Immature natural killer cell (primary cell): ENCODE measurements at regions not wholly inside any gene's neighbourhood (a gene's known extent, or its start where the extent isn't known, plus 50 kb on each side); places are given as distances from the start of the nearest gene placed in this dataset.

Source experiments
- DNase-seq, 3 donors: peaks; one replicate each; pipeline ENCODE4 v3.0.0; 2022; ENCODE audit warnings: mixed read lengths in 1 of 3
- H3K27ac Mint-ChIP-seq, 6 donors: one replicate each; pipeline ENCODE4 v1.8.0; 2020; ENCODE audit warnings: mixed read lengths in 6 of 6, mild to moderate bottlenecking in 5 of 6, inconsistent platforms in 4 of 6, moderate library complexity in 3 of 6
- H3K27me3 Mint-ChIP-seq, 3 donors: one replicate each; pipeline ENCODE4 v1.8.0; 2020 to 2021; ENCODE audit warnings: low read depth in 3 of 3, mild to moderate bottlenecking in 3 of 3, mixed read lengths in 3 of 3, moderate library complexity in 3 of 3, inconsistent platforms in 1 of 3
- H3K36me3 Mint-ChIP-seq, 3 donors: one replicate each; pipeline ENCODE4 v1.8.0; 2020; ENCODE audit warnings: mixed read lengths in 3 of 3, inconsistent platforms in 2 of 3, mild to moderate bottlenecking in 2 of 3
- H3K4me1 Mint-ChIP-seq, 2 donors: one replicate each; pipeline ENCODE4 v1.8.0; 2020; ENCODE audit warnings: inconsistent platforms in 2 of 2, mild to moderate bottlenecking in 2 of 2, mixed read lengths in 2 of 2, moderate library complexity in 1 of 2
- H3K4me3 Mint-ChIP-seq, 5 donors: one replicate each; pipeline ENCODE4 v1.8.0; 2020; ENCODE audit warnings: mild to moderate bottlenecking in 5 of 5, mixed read lengths in 5 of 5, inconsistent platforms in 3 of 5, moderate library complexity in 3 of 5
- H3K9me3 Mint-ChIP-seq, 6 donors: one replicate each; pipeline ENCODE4 v1.8.0; 2020; ENCODE audit warnings: mild to moderate bottlenecking in 6 of 6, mixed read lengths in 6 of 6, inconsistent platforms in 4 of 6, moderate library complexity in 3 of 6

DNA sequence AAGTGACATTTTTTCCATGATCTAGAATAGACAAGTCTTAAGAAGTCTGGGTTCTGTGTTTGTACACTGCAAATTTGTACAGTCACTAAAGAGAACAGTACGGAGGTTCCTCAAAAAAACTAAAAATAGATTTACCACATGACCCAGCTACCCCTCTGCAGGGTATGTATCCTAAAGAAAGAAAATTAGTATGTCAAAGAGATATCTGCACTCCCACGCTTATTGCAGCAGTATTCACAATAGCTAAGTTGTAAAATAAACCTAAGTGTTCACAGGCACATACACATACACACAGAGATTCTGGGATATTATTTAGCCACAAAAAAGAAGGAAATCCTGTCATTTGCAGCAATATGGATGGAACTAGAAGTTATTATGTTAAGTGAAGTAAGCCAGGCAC lies 120.4 kb downstream of the ZIC1 start:
- no peak overlapping the region for H3K27ac Mint-ChIP-seq
- H3K27me3 Mint-ChIP-seq, result peaks cover 0 to 1% (median 0%) of the 10 kb centered on the region in 3 donors
- DNase-seq, result no peak
- H3K36me3 Mint-ChIP-seq, result peaks cover 0 to 4% (median 0%) of the 10 kb centered on the region in 3 donors
- H3K4me3 Mint-ChIP-seq, result no peak overlapping the region
- H3K4me1 Mint-ChIP-seq, result no peaks in the 10 kb centered on the region
- H3K9me3 Mint-ChIP-seq, result peaks cover 11 to 55% (median 18%) of the 10 kb centered on the region in 6 donors

- Mint-ChIP-seq H3K27ac (no peak overlapping the region), H3K4me3 (no peak overlapping the region), H3K27me3 (peaks cover 0 to 1% (median 0%) of the 10 kb centered on the region in 3 donors), H3K9me3 (peaks cover 17 to 61% (median 36%) of the 10 kb centered on the region in 6 donors), H3K4me1 (no peaks in the 10 kb centered on the region), H3K36me3 (no peaks in the 10 kb centered on the region)
- DNase-seq, result no peak
These were observed 128.9 kb downstream of the ZIC1 start for GRCh38 chr3:147538034-147538433.

DNA sequence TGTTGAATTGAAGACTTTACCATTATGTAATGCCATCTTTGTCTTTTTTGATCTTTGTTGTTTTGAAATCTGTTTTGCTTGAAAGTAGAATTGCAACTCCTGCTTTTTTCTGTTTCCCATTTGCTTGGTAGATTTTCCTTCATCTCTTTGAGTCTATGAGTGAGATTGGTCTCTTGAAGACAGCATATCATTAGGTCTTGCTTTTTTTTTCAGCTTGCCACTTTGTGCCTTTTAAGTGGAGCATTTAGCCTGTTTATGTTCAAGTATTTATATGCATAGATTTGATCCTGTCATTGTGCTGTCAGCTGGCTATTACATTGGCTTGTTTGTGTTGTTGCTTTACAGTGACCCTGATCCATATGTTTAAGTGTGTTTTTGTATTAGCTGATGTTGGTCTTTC lies 131.8 kb downstream of the ZIC1 start:
- Mint-ChIP-seq H3K27ac (no peak overlapping the region), H3K27me3 (peaks cover 0 to 1% (median 0%) of the 10 kb centered on the region in 3 donors), H3K9me3 (peaks cover 16 to 67% (median 31%) of the 10 kb centered on the region in 6 donors), H3K4me1 (no peaks in the 10 kb centered on the region), H3K4me3 (no peak overlapping the region), H3K36me3 (no peaks in the 10 kb centered on the region)
- no peak for DNase-seq

GRCh38 chr3:147544290-147544689 lies 135.1 kb downstream of the ZIC1 start:
- Mint-ChIP-seq H3K36me3 (no peaks in the 10 kb centered on the region), H3K27me3 (peaks cover 0 to under 1% (median 0%) of the 10 kb centered on the region in 3 donors), H3K9me3 (peaks cover 14 to 46% (median 25%) of the 10 kb centered on the region in 6 donors), H3K4me1 (no peaks in the 10 kb centered on the region), H3K4me3 (no peak overlapping the region), H3K27ac (no peak overlapping the region)
- no peak for DNase-seq

DNA sequence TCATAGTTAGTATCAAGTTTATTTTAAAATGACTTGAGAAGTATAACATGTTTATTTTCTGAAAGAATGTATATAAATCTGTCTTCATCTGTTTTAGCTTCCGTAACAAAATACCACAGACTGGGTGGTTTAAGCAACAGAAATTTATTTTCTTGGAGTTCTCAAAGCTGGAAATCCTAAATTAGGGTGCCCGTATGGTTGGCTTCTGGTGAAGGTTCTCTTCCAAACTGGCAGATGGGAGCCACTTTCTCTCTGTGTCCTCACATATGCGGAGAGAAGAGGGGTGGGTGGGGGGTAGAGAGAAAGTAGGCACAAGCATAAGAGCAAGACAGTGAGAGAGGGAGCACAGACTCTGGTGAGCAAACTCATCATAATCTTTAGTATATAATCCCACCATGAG lies 142.3 kb downstream of the ZIC1 start:
- no peaks in the 10 kb centered on the region for H3K36me3 Mint-ChIP-seq
- H3K27me3 Mint-ChIP-seq, result no peaks in the 10 kb centered on the region
- H3K4me3 Mint-ChIP-seq, result no peak overlapping the region
- DNase-seq, result no peak
- no peaks in the 10 kb centered on the region for H3K4me1 Mint-ChIP-seq
- H3K27ac Mint-ChIP-seq, result no peak overlapping the region
- H3K9me3 Mint-ChIP-seq, result peaks cover 3 to 21% (median 12%) of the 10 kb centered on the region in 6 donors

- peaks cover 3 to 21% (median 12%) of the 10 kb centered on the region in 6 donors for H3K9me3 Mint-ChIP-seq
- H3K36me3 Mint-ChIP-seq, result no peaks in the 10 kb centered on the region
- no peak for DNase-seq
- H3K27ac Mint-ChIP-seq, result no peak overlapping the region
- no peaks in the 10 kb centered on the region for H3K4me1 Mint-ChIP-seq
- peaks cover 0 to 1% (median 0%) of the 10 kb centered on the region in 3 donors for H3K27me3 Mint-ChIP-seq
- no peak overlapping the region for H3K4me3 Mint-ChIP-seq
These were observed 145.2 kb downstream of the ZIC1 start for GRCh38 chr3:147554332-147554731.

DNA sequence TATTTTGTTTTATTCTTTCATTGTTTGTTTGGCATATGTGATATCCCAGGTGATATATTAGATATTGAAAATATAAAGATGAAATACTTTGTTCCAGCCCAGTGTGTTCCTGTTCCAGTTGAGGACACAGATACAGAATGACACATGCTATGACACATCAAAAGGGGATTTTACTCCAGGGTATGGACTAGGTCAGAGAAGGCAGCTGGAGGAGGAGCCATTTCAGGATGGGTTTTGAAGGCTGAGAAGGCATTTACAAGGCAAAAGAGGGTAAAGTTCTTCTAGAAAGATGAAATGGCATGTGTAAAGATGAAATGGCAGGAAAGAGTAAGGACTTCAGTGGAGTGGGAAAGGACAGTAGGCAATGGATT lies 163.8 kb downstream of the ZIC1 start:
- H3K4me1 Mint-ChIP-seq, result no peaks in the 10 kb centered on the region
- no peak overlapping the region for H3K4me3 Mint-ChIP-seq

DNA sequence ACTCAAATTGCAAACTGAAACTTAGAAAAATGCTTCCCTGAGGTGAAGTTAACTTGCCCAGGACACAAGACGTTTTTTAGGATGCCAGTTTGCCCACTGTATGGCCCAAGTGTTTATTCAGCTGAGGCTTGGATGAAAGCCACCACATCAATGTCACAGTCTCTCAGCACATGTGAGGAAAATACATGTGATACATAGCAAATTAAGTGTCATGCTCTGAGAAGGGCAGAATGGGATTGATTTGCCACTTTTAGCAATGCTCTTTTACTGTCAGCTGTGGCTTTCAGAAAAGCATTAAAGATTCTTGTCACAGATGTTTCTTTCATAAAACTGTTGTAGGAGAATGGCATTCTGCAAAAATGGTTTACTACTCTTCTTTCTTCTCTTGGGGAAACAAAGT lies 165.5 kb downstream of the ZIC1 start:
- peaks cover 0 to 4% (median 0%) of the 10 kb centered on the region in 3 donors for H3K27me3 Mint-ChIP-seq
- H3K4me3 Mint-ChIP-seq, result no peak overlapping the region
- no peak for DNase-seq
- H3K9me3 Mint-ChIP-seq, result peaks cover 12 to 65% (median 30%) of the 10 kb centered on the region in 6 donors
- H3K4me1 Mint-ChIP-seq, result no peaks in the 10 kb centered on the region
- peaks cover 0 to 7% (median 4%) of the 10 kb centered on the region in 3 donors for H3K36me3 Mint-ChIP-seq
- no peak overlapping the region for H3K27ac Mint-ChIP-seq

More for the DNA sequence above, 163.8 kb downstream of the ZIC1 start:
- no peak overlapping the region for H3K27ac Mint-ChIP-seq
- peaks cover 12 to 64% (median 29%) of the 10 kb centered on the region in 6 donors for H3K9me3 Mint-ChIP-seq
- DNase-seq, result no peak
- H3K36me3 Mint-ChIP-seq, result peaks cover 0 to 7% (median 4%) of the 10 kb centered on the region in 3 donors
- peaks cover 0 to 4% (median 0%) of the 10 kb centered on the region in 3 donors for H3K27me3 Mint-ChIP-seq

- Mint-ChIP-seq H3K27ac (no peak overlapping the region), H3K4me3 (no peak overlapping the region), H3K9me3 (peaks cover 12 to 60% (median 26%) of the 10 kb centered on the region in 6 donors), H3K36me3 (peaks cover 0 to 7% (median 4%) of the 10 kb centered on the region in 3 donors), H3K27me3 (peaks cover 0 to 4% (median 0%) of the 10 kb centered on the region in 3 donors), H3K4me1 (no peaks in the 10 kb centered on the region)
- DNase-seq, result no peak
These were observed 166.2 kb downstream of the ZIC1 start for GRCh38 chr3:147575391-147575790.

DNA sequence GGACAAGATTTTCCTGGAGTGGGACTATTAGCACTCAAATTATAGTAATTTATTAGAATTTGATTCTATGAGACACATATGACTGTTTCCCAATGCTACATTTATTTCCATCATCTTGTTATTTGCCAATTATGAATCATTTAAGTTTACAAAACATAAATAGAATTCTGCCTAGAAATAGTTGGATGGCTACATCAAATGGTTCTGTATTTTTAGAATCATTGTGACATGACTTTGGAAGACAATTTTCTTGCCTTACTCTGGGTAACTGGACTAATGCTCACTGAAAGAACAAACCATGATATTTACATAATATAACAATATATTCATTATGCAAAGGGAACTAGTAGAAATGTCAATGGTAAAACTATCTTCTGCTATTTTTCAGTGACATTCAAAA lies 173.5 kb downstream of the ZIC1 start:
- Mint-ChIP-seq H3K27me3 (no peaks in the 10 kb centered on the region), H3K36me3 (no peaks in the 10 kb centered on the region), H3K4me1 (no peaks in the 10 kb centered on the region), H3K9me3 (peaks cover 0 to 32% (median 8%) of the 10 kb centered on the region in 6 donors), H3K27ac (no peak overlapping the region), H3K4me3 (no peak overlapping the region)
- no peak for DNase-seq

GRCh38 chr3:147589016-147589415 lies 179.9 kb downstream of the ZIC1 start:
- peaks cover 6 to 24% (median 18%) of the 10 kb centered on the region in 6 donors for H3K9me3 Mint-ChIP-seq
- no peak overlapping the region for H3K27ac Mint-ChIP-seq
- DNase-seq, result no peak
- no peaks in the 10 kb centered on the region for H3K27me3 Mint-ChIP-seq
- no peak overlapping the region for H3K4me3 Mint-ChIP-seq
- no peaks in the 10 kb centered on the region for H3K4me1 Mint-ChIP-seq
- peaks cover 0 to 3% (median 0%) of the 10 kb centered on the region in 3 donors for H3K36me3 Mint-ChIP-seq

DNA sequence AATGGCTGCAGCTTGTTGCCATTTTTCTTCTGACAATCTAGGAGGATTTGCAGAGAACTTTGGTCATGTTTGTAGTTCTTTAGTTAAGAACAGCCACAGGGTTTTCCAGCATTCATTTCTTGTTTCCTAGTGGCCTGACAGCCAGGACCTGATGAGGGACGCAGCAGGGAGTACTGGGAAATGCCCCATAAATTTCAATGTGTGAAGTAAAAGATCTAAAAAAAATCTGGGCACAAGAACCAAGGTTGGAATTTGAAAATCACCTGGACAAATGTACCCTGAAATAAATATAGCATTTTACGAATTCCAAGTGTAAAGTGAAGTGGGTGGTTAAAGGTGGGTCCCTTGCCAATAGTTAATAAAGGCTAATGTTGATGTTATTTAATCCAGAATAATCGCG lies 195.0 kb downstream of the ZIC1 start:
- no peaks in the 10 kb centered on the region for H3K36me3 Mint-ChIP-seq
- H3K27ac Mint-ChIP-seq, result no peak overlapping the region
- H3K9me3 Mint-ChIP-seq, result peaks cover 2 to 38% (median 24%) of the 10 kb centered on the region in 6 donors
- H3K4me3 Mint-ChIP-seq, result no peak overlapping the region
- peaks cover 0 to 2% (median 0%) of the 10 kb centered on the region in 3 donors for H3K27me3 Mint-ChIP-seq
- DNase-seq, result no peak
- H3K4me1 Mint-ChIP-seq, result no peaks in the 10 kb centered on the region

GRCh38 chr3:147613725-147614124 lies 204.6 kb downstream of the ZIC1 start:
- no peaks in the 10 kb centered on the region for H3K27me3 Mint-ChIP-seq
- H3K9me3 Mint-ChIP-seq, result peaks cover 0 to 13% (median 2%) of the 10 kb centered on the region in 6 donors
- H3K36me3 Mint-ChIP-seq, result no peaks in the 10 kb centered on the region
- no peak for DNase-seq
- no peak overlapping the region for H3K27ac Mint-ChIP-seq
- H3K4me3 Mint-ChIP-seq, result no peak overlapping the region
- no peaks in the 10 kb centered on the region for H3K4me1 Mint-ChIP-seq

DNA sequence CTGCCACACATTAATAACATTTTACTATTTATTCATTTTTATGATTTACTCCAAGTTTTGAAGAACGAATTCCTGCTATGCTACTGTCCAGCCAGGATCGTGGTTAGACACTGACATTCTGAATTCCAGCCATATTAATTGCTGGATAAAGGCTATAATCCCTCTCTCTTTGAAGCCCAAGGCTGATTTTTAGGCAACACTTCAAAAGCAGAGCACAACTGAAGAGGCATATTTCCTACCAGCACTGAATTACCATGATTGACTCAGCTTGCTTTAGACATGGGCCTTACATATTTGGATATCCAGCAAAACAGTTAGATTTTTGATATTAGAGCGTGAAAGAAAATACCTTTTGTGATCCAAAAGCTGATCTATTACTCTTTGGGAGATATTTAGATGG lies 205.0 kb downstream of the ZIC1 start:
- Mint-ChIP-seq H3K36me3 (no peaks in the 10 kb centered on the region), H3K27ac (no peak overlapping the region), H3K27me3 (no peaks in the 10 kb centered on the region), H3K9me3 (peaks cover 0 to 13% (median 2%) of the 10 kb centered on the region in 6 donors), H3K4me3 (no peak overlapping the region), H3K4me1 (no peaks in the 10 kb centered on the region)
- no peak for DNase-seq

DNA sequence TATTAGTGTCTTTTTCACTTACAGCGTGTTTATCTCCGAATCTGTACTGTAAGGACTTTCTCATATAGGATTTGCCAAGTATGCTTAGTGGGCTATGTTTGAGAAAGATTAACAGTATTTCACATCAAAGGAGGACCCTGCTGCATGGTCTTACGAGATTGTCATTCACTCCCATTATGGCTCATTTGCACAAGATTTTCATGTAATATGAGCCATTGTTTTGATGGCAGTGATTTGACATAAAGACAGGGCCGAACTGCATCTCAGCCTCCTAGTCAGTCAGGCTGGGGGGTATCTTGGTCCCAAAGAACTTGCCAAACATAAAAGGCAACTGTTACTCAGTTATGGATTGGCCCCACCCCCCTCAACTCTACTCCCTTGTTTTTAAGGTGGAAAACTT lies 205.9 kb downstream of the ZIC1 start:
- Mint-ChIP-seq H3K27me3 (no peaks in the 10 kb centered on the region), H3K4me1 (no peaks in the 10 kb centered on the region), H3K4me3 (no peak overlapping the region), H3K9me3 (peaks cover 0 to 13% (median 3%) of the 10 kb centered on the region in 6 donors), H3K27ac (no peak overlapping the region), H3K36me3 (no peaks in the 10 kb centered on the region)
- no peak for DNase-seq
